Tibial artery (tissue), 4 donors: ENCODE measurements at regions not wholly inside any gene's neighbourhood (a gene's known extent, or its start where the extent isn't known, plus 50 kb on each side); places are given as distances from the start of the nearest gene placed in this dataset.
"Not testable (repeated sequence)": the region's sequence is repeated elsewhere in the genome, so short reads cannot be mapped to it uniquely, and the experiment has no call there.

Experiments used
- DNase-seq, 2 donors: peaks; one replicate each; pipeline ENCODE4 v3.0.0-alpha.2; 2019
- H3K27ac ChIP-seq, 2 donors: fragments of 200-600 bp; sonication (generic) in 1 of 2; 1 replicate in 1 of 2; 2 replicates in 1 of 2; pipeline ENCODE4 v1.5.1; 2018 to 2019; ENCODE audit warnings: mild to moderate bottlenecking in 1 of 2
- H3K27me3 ChIP-seq, 2 donors: fragments of 200-600 bp; sonication (generic) in 1 of 2; one replicate each; pipeline versions ENCODE4 v1.5.1 to v1.6.0; 2016 to 2019
- H3K36me3 ChIP-seq, 3 donors: fragments of 200-600 bp; sonication (generic) in 2 of 3; one replicate each; pipeline ENCODE4 v1.5.1; 2016 to 2019; ENCODE audit warnings: mild to moderate bottlenecking in 2 of 3
- H3K4me1 ChIP-seq, 4 donors: fragments of 200-600 bp; sonication (generic) in 2 of 4; 1 replicate in 3 of 4; 2 replicates in 1 of 4; pipeline ENCODE4 v1.5.1; 2016 to 2019
- H3K4me3 ChIP-seq, 2 donors: fragments of 200-600 bp; sonication (generic) in 1 of 2; 1 replicate in 1 of 2; 2 replicates in 1 of 2; pipeline ENCODE4 v1.5.1; 2018 to 2019; ENCODE audit warnings: mild to moderate bottlenecking in 2 of 2
- H3K9me3 ChIP-seq, 3 donors: fragments of 200-600 bp; sonication (generic) in 1 of 3; one replicate each; pipeline ENCODE4 v1.5.1; 2016 to 2019
- intact Hi-C: fragments of 100-400 bp; cut with DNase I; formaldehyde crosslinking; loops from one replicate; pipeline ENCODE4 v1.15.0; 2023; ENCODE audit warnings: low total_unique reads

- intact Hi-C loops, H3K4me3 ChIP-seq, H3K27me3 ChIP-seq, H3K4me1 ChIP-seq, H3K27ac ChIP-seq, H3K9me3 ChIP-seq, DNase-seq, H3K36me3 ChIP-seq: not testable (repeated sequence)
Measured at GRCh38 chr5:176018598-176018997, 50.5 kb upstream of the THOC3 start.

- H3K27ac ChIP-seq, H3K4me3 ChIP-seq, H3K4me1 ChIP-seq, H3K27me3 ChIP-seq, intact Hi-C loops, DNase-seq, H3K36me3 ChIP-seq, H3K9me3 ChIP-seq: not testable (repeated sequence)
Measured at GRCh38 chr5:176020852-176021251, 52.7 kb upstream of the THOC3 start.

GRCh38 chr5:176023535-176023934, 55.4 kb upstream of the THOC3 start:
- H3K9me3 ChIP-seq, H3K4me3 ChIP-seq, intact Hi-C loops, H3K27me3 ChIP-seq, H3K36me3 ChIP-seq, DNase-seq, H3K4me1 ChIP-seq, H3K27ac ChIP-seq: not testable (repeated sequence)

- intact Hi-C loops, H3K4me1 ChIP-seq, H3K27ac ChIP-seq, H3K27me3 ChIP-seq, H3K4me3 ChIP-seq, DNase-seq, H3K9me3 ChIP-seq, H3K36me3 ChIP-seq: not testable (repeated sequence)
Measured at GRCh38 chr5:176029445-176029844, 61.3 kb upstream of the THOC3 start.

- intact Hi-C loops, H3K27ac ChIP-seq, H3K9me3 ChIP-seq: not testable (repeated sequence)
Measured at GRCh38 chr5:176030361-176031117, 62.4 kb upstream of the THOC3 start.

GRCh38 chr5:176031118-176031510, 63.0 kb upstream of the THOC3 start:
- H3K27me3 ChIP-seq, H3K9me3 ChIP-seq, H3K27ac ChIP-seq, H3K4me3 ChIP-seq, H3K4me1 ChIP-seq, DNase-seq, H3K36me3 ChIP-seq, intact Hi-C loops: not testable (repeated sequence)

More at GRCh38 chr5:176030361-176031117, 62.4 kb upstream of the THOC3 start:
- not testable (repeated sequence) for H3K27me3 ChIP-seq, H3K4me3 ChIP-seq, H3K36me3 ChIP-seq, DNase-seq, H3K4me1 ChIP-seq

- H3K36me3 ChIP-seq, H3K4me3 ChIP-seq, intact Hi-C loops, DNase-seq, H3K9me3 ChIP-seq, H3K27ac ChIP-seq, H3K27me3 ChIP-seq, H3K4me1 ChIP-seq: not testable (repeated sequence)
Measured at GRCh38 chr5:176033186-176033585, 65.1 kb upstream of the THOC3 start.

- H3K4me1 ChIP-seq, H3K9me3 ChIP-seq, H3K27ac ChIP-seq, H3K4me3 ChIP-seq, H3K27me3 ChIP-seq, DNase-seq, H3K36me3 ChIP-seq, intact Hi-C loops: not testable (repeated sequence)
Measured at GRCh38 chr5:176034407-176035200, 66.5 kb upstream of the THOC3 start.

- H3K9me3 ChIP-seq, H3K27me3 ChIP-seq, DNase-seq, H3K4me3 ChIP-seq, H3K36me3 ChIP-seq, intact Hi-C loops, H3K27ac ChIP-seq, H3K4me1 ChIP-seq: not testable (repeated sequence)
Measured at GRCh38 chr5:176035201-176035530, 67.1 kb upstream of the THOC3 start.

- H3K27ac ChIP-seq, intact Hi-C loops, H3K27me3 ChIP-seq, H3K9me3 ChIP-seq, H3K4me3 ChIP-seq, DNase-seq, H3K36me3 ChIP-seq, H3K4me1 ChIP-seq: not testable (repeated sequence)
Measured at GRCh38 chr5:176035816-176036308, 67.7 kb upstream of the THOC3 start.

GRCh38 chr5:176036391-176036790, 68.3 kb upstream of the THOC3 start:
- H3K9me3 ChIP-seq, H3K4me3 ChIP-seq, DNase-seq, H3K27ac ChIP-seq, H3K36me3 ChIP-seq, H3K27me3 ChIP-seq, H3K4me1 ChIP-seq, intact Hi-C loops: not testable (repeated sequence)

- DNase-seq, H3K36me3 ChIP-seq, H3K9me3 ChIP-seq, H3K27ac ChIP-seq, H3K4me3 ChIP-seq, intact Hi-C loops, H3K27me3 ChIP-seq, H3K4me1 ChIP-seq: not testable (repeated sequence)
Measured at GRCh38 chr5:176037190-176037589, 69.1 kb upstream of the THOC3 start.

- H3K4me1 ChIP-seq, H3K27ac ChIP-seq, H3K36me3 ChIP-seq, H3K4me3 ChIP-seq, H3K27me3 ChIP-seq, H3K9me3 ChIP-seq, intact Hi-C loops: not testable (repeated sequence)
- DNase-seq, result peak in 1 of 2 donors; percentile 37
Measured at GRCh38 chr5:176040105-176040801, 72.1 kb upstream of the THOC3 start.
